ENCODE measurements at regions not wholly inside any gene's neighbourhood (a gene's known extent, or its start where the extent isn't known, plus 50 kb on each side); places are given as distances from the start of the nearest gene placed in this dataset.

DNA sequence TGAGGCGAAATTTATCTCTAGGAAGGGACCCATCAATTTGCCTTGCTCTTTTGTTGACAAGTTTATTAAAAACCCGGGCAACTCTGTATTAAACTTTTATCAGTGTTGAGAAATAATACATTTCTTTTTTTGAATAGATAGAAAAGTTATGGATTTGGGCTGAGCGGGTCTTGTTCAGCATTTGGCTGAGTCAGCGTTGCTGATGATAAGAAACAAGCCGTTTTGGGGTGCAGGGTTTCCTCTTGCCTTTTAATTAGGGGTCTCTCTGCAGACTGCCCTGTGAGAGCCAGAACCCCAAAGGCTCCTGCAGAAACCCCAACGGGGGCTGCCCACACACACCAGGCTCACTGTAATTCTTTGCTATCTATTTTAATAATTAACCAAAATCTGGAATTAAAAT is 82.1 kb upstream of the SLCO4A1 start:
- no peak for TF ChIP-seq POLR2A (IDR thresholded peaks at IDR 0.05)
- TF ChIP-seq, protein P1, sequence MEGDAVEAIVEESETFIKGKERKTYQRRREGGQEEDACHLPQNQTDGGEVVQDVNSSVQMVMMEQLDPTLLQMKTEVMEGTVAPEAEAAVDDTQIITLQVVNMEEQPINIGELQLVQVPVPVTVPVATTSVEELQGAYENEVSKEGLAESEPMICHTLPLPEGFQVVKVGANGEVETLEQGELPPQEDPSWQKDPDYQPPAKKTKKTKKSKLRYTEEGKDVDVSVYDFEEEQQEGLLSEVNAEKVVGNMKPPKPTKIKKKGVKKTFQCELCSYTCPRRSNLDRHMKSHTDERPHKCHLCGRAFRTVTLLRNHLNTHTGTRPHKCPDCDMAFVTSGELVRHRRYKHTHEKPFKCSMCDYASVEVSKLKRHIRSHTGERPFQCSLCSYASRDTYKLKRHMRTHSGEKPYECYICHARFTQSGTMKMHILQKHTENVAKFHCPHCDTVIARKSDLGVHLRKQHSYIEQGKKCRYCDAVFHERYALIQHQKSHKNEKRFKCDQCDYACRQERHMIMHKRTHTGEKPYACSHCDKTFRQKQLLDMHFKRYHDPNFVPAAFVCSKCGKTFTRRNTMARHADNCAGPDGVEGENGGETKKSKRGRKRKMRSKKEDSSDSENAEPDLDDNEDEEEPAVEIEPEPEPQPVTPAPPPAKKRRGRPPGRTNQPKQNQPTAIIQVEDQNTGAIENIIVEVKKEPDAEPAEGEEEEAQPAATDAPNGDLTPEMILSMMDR (IDR thresholded peaks at IDR 0.05) = no peak

Data from uterus (tissue), 2 donors.